Endometrium (tissue), 2 donors: ENCODE measurements at regions not wholly inside any gene's neighbourhood (a gene's known extent, or its start where the extent isn't known, plus 50 kb on each side); places are given as distances from the start of the nearest gene placed in this dataset.
"Not testable (repeated sequence)": the region's sequence is repeated elsewhere in the genome, so short reads cannot be mapped to it uniquely, and the experiment has no call there.

Experiments used
- FAIRE-seq: peaks from 2 replicates; lab custom pipeline; 2012; peaks lifted over from hg19 to GRCh38; lab: Jason Lieb, UNC
- donor health status: control.
- donor health status: control.

DNA sequence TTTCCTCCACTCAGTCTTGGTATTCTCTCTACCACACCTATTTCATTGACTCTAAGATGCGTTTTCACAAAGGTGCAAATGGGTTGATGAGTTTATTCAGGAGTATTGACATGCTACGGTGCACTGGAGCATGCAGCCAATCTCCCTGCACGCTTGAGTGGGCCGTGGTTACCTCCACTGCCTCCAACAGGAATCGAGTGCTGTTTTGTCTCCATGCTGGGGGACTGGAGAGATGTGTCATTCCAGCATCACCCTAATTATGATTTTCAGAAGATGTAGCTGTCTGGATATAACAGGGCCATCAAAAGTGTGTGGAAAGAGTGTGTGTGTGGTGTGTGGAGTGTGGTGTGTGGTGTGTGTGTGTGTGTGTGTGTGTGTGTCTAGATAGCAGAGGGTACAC, 351.6 kb upstream of the ZFHX3 start:
- FAIRE-seq: no peak

DNA sequence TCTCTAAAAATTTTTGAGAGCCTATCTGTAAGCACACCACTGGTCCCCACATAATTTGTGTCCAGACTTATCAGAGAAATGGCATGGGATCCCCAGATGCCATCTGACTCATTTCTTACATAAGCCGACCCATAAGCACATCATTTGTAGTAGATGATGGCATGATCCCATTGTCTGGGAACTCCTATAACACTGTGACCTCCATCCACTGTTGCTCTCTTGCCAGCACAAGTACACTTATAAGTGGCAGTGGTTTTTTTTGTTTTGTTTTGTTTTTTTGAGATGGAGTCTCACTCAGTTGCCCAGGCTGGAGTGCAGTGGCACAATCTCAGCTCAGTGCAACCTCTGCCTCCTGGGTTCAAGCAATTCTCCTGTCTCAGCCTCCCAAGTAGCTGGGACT, 350.7 kb upstream of the ZFHX3 start:
- not testable (repeated sequence) for FAIRE-seq

DNA sequence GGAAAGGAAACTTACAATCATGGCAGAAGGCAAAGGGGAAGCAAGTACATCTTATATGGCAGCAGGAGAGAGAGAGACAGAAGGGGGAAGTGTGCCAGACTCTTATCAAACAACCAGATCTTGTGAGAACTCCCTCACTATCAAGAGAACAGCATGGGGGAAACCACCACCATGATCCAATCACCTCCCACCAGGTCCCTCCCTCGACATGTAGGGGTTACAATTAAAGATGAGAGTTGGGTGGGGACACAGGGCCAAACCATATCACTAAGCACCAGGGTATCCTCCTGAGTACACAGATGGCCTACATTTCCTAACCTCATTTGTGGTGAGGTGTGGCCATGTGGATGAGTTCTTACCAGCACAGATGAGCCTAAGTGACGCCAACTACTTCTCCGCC, 348.6 kb upstream of the ZFHX3 start:
- no peak for FAIRE-seq

DNA sequence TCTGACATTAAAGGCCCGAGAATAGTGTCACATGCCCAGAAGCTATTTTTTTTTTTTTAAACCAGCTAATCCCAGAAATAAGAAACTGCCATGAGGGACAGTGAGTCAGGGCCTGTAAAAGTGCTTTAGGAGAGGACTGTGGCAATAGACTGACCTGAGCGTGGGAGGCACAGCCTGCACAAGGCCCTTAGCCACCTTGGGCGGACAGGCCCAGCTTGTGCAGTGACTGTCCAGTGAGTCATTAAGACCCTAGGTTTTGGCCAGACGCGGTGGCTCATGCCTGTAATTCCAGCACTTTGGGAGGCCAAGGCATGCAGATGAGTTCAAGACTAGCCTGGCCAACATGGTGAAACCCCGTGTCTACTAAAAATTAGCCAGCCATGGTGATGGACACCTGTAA, 343.0 kb upstream of the ZFHX3 start:
- FAIRE-seq: no peak

DNA sequence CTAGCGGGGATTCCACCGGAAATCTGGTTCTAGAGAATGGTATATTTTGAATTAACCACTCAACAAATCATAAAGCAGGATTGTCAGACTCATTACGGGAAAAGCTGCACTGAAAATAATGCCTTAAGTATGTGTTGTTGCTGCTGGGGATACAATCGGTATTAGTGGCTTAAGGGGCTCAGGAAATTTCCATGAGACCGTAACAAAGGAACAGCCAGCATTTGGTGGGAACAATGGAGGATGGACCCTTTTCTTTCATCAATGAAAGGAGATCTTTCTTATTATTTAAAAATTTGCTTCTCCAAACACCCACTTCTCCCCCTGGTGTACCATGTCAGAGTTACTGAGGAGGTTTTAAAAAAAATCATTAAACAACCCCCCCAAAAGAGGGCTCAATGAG, 342.6 kb upstream of the ZFHX3 start:
- no peak for FAIRE-seq

DNA sequence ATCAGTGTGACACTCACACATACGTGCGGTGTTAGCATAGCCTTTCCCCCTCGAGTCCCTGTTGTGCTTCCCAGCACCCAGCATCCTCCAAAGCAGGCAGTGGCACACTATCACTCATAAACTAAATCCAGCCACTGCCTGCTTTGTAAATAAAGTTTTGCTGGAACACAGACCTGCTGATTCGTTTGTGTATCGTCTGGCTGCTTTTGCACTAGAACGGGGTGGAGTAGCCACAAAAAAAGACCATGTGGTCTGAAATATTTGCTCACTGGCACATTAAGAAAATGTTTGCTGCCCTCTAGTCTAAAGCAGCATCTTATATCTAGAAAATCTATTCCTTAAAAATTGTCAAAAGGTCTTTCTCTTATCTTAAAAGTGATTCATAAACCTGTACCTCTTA, 341.2 kb upstream of the ZFHX3 start:
- no peak for FAIRE-seq

DNA sequence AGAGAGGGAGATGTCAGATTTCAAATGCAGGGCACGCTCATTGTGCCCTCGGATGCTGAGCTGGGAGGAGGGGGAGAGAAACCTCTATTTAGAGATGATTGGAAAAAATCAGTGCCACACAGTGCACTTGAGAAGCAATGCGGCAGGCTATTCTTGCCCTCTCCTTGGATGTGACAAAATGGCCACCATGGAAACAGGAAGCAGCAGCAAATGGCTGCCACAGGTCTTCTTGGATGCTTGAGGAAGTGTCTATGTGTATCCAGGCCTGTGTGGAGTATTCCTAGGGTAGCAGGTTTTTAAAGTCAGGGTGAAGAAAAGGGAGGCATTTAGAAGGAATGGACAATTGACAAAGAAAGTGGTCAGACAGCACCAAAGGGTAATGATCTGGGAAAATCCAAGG, 340.1 kb upstream of the ZFHX3 start:
- no peak for FAIRE-seq

DNA sequence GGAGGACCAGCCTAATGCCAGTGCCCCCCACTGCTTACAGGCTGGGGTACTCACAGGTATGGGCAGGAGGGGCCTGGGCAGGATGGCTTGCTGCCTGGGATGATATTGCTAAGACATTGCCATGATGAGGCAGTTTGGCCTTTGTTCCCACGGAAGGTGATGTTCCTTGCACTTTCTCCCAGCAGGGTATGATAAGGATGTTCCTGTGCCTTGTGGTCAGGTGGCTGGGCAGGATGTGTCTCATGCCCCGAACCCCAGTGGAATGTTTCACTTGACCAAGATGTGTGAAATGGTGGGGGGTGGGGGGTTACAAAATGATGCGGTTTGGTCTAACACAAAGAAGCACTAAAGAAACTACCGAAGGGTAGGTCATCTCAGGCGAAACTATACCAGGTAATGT, 337.8 kb upstream of the ZFHX3 start:
- no peak for FAIRE-seq

DNA sequence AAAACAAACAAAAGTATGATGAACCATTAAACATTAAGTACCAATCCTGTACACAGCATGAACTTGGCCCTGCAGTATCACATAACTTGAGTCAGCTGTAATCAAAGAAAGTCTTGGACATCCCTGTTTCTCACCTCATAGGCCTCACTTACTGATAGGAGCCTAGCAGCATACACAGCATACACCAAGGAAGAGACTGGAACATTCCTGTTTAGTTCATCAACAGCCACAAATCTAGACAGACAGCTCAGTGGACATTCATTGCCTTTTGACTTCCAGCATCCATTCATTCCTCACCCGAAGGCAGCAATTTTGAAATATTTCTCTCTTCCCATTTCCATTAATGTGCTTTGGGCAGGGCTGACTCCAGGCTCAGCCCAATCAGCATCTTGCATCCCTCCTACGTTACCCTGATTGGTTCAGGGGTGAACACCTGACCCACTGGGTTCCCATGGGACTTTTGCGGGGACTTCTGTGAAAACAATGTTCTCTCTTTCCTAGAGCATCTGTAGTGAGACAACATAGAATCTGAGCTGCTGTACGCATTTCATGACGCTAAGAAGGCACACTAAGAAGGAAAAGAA, 336.7 kb upstream of the ZFHX3 start:
- FAIRE-seq: no peak

DNA sequence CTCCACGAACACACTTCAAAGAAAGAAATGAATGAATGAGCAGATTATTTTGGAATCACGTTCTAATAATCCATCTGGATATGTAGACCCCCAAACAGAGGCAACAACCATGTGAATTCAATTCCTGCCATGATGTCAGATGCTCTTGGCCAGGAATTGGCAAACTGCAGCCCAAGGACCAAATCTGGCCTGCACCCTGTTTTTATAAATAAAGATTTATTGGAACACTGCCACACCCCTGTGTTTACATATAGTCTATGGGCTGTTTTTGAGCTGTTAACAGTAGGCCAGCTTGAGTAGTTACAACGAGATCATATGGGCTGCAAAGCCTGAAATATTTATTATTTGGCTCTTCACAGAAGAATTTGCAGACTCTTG, 336.0 kb upstream of the ZFHX3 start:
- no peak for FAIRE-seq

DNA sequence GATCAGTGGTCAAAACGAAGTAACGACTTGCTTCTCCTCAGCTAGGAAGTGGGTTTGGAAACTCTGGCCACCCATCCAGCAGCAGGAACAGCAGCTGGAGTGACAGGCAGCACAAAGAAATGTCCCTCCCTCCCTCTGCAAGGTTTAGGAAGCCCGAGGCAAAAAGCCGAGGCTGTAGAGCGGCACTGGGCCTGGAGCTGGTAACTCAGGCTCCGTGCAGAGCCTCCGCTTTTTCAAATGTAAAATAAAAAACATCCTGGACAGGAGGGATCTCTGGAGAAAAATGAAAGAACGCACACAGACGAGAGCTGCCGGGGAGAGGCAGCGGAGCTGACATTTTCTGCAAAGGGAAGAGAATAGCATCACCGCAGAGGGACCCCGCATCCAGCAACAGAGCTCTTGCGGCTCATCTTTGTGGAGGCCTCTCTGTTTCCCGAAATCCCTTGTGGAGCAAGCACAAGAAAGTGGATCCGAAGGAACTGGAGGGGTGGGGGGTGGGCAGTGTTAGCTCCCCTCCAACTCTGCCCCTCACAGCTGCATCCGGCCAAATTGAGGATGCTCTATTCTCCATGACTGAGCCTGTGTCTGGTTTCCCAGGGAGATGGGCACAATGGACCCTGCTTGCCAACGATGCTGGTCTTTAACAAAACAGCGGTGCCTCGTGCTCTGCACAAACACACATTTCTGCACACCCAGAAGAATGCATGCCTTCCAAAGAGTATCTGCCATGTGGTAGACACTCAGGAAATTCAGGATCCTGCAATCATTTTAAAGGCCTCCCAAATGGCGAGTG, 335.5 kb upstream of the ZFHX3 start:
- no peak for FAIRE-seq

DNA sequence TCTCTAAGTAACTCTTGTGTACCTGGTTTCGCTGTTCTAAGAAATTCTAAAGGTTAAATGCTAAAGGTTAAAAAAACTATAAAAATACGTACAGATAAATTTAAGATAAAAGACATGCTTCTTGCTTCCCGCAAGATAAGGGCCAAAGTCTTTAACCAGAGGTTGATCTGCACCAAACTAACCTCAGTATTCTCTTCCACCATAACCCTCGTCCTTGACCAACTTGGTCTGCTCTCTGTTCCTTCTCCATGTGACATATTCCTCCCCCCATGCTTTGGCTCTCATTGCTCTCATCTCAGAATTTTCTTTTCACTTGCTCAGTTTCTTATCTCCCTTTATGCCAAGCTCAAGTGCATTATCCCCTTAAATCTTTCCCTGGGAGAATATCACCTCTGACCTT, 330.5 kb upstream of the ZFHX3 start:
- FAIRE-seq: no peak

DNA sequence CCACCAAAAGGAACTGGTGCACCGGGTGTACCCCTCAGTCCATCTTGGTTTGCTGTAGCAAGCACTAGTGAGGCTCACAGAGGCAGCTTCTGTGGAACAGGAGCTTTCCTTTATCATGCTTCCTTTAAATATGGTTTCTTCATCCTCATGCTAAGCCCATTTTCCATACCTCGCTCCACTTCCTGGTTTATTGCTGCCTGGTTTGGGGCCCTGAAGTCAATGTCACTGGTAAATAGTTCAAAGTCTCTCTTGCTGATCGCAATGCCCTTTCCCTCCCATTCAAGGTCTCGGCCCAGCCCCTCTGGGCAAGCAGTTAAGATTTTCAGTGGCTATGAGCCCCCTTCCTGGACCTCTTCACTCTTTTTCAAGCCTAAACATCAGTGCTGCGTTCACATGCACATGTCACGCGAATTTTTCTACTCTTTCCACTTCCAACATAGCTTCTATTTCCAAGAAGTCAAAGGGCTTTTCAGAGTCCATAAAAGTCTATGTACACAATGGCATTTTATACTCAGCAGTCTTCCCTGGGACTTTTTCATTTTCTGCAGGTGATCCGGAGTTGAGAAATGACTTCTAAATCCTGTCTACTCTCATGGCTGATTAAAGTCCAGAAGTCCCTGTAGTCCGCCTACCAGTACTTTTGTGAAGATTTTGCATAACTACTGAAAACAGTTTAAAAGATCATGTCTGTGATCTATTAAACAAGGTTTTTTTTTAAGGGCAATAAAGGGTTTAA, 323.8 kb upstream of the ZFHX3 start:
- FAIRE-seq: no peak

DNA sequence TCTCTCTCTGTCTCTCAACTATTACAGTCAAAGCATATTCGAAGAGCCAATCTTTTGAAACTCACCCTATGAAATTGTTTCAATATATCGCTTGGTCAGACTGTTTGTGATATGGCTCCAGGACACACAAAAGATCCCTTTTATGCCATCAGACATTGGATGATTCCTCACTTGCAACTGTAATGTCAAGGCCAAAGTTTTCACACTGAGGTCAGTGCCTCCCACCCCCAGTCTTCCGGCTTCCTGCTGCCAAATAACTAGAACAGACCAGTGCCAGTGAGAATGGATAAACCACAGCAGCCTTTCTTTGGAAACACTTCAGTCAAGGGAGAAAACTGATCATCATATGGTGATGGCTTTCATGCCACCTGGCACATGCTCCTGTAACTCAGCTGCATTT, 321.9 kb upstream of the ZFHX3 start:
- FAIRE-seq: no peak

DNA sequence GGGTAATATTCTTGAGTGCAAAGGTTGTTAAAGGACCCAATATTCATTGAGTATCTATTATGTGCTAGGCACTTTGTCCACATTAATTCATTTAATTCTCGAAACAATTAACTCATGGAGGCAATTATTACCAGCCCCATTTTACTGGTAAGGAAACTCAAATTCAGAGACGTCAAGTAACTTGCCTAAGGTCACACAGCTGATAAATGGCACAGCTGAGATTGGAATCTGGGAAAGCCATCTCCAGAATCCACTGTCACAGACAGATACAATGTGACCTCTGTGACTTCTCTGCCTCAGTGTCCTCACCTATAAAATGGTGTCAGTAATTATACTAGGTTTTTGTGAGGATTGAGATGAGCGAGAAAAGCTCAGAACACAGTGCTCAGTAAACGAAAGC, 320.8 kb upstream of the ZFHX3 start:
- no peak for FAIRE-seq

DNA sequence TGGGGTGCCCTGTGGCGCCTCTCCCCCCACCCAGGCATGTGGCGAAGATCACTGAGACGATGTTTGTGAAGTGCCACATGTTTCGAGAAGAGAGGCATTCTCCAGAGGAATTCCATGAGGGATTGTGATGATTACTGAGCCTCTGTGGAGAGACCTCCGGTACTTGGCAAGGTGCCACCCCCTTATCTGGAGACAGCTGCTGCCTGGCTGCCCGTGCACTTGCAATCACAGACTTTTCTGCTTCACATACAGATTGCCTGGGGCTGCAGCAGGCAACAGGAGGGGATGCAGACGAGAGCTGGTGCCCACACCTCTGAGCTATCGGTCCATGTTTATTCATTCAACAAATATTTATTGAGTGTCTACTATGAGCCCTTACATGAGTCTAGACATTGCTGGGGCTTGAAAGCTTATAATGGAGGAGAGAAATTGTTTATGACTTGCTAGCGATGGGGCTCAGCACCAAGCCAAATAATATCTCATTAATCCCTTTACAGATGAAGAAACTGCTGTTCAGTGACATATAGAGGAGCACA, 317.2 kb upstream of the ZFHX3 start:
- FAIRE-seq: no peak

DNA sequence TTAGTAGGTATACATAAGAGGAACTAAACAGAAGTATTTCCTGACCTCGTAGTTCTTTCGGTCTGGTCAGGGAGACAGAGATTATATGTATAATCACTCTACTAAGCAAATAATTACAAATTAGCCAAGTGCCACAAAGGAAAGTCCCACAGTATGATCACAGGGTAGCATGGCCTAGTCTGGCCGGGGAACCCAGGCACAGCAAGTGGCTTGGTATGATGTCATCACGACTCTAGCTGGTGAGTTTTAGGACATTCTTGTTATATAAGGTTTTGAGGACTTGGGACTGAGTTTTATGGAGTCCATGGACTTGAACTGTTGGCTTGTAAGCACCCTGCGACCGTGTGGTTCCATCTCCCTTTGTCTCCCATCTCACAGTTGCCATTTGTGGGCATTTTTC, 316.5 kb upstream of the ZFHX3 start:
- no peak for FAIRE-seq

DNA sequence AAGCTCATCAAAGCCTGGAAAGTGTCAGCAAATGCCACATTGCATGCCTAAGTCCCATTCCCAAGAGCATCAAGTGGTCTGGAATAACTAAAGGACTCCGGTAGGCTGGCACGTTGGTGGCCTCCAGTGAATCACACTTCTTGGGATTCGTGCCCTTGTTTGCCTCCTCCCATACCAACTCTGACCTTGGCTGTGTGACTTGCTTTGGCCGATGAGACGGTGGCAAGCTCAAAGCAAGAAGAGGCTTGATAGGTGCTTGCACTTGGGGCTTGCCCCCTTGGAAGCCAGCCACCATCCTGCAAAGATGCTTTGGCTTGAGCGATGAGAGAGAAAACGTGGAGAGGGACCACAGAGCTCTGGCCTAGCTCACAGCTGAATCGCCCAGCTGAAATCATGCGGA, 313.1 kb upstream of the ZFHX3 start:
- no peak for FAIRE-seq

DNA sequence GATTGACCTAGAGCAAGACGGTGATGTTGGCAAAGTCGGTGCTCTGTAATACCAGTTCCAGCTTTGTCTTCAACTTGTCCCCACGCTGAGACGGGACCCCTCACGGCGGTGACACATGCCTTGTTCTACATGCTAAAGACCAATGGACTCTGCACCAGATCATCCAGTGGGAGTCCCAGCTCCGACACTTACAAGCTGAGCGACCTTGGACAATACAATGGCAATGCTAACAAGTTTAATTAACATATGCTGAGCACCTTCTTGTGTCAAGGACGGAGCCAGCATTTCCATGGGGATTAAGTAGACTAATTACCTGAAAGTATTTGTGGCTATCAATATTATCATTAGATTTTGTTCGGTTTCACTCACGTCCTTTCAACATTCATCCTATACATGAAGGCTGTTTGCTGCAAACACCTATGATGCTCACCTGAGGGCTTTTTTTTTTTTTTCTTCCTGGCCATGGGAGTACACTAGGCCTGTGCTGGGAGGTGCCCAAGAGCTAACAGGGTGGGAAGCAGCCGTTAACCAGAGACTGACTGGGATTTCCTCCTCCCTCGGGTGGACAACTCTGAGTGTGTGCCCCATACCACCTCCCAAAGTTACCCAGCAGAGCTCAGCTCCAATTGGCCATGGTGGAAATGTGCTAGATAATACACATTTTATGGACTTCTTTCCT, 308.6 kb upstream of the ZFHX3 start:
- FAIRE-seq: no peak

DNA sequence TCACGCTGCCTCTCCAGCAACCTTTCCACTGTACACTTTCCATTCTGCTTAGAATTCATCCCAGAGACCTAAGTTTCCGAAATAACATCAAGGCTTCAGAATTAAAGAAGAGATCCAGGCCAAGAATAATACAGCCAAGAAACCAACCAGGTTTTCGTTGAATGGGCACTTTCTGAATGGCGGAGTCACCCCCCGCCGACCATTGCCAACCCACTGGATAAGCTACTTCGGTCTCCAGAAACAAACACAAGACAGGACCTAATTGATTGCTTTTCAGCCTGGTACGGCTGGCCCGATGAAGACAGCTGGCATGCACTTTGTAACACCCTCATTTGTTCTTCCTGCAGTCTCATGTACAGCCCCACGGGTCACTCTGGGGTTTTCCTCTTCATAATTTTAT, 308.1 kb upstream of the ZFHX3 start:
- FAIRE-seq: no peak

DNA sequence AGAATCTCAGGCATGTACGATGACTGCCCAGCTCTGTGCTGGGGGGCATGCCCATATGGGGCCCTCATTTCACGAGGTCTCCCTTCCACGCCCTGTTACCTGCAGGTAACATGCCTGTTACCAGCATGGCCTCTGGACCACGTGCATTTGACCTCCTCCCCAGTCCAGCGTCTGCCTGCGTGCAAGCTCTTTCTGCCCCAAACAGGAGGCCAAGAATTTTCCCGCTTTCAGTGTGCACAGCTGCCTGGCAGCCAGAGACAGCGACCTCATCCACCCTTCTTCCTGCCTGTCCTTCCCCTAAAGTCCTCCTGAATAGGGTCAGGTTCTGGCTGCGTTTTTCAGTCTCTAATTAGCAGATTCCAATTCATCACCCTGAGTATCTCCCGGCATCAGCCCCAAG, 306.5 kb upstream of the ZFHX3 start:
- no peak for FAIRE-seq

DNA sequence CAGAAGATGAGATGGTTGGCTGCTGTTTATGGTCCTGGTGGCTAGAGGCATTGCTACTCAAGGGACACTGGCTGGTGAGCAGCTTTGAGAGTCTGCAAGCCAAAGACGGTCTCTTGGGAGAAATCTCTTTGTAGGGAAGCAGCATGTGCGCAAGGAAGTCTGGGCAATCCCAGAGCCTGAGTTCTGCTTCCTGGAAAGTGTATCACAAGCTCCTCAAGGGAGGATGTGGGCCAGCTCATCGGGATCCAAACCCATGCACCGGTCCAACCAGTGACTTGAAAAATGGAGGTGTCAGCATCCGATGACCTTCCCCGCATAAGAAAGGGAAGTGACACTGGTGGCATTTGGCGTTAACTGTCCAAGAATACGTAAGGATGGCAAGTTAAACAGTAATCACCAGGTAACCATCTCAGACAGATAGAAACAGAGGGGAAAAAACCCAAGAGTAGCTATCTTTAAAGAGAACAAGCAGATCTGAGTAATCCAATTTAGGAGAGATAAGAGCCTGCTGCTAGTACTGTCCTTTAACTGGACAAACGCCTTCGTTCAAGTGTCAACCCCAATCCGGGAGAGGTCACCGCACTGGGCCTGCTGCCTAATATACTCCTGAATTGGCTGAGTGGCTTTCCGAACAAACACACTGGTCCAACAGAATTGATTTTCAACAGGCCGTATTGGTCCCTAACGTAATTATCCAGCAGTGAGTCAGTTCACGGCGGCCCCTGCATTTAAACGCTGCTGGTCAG, 303.0 kb upstream of the ZFHX3 start:
- FAIRE-seq: no peak
